Activated CD4-positive, alpha-beta T cell treated with anti-CD3 and anti-CD28 coated beads, Interleukin-10, Interleukin-2, amounts not matched to agents 100 ng/mL and 50 ng/mL, durations not matched to agents 16 hours and 8 hours (primary cell): ENCODE measurements at regions not wholly inside any gene's neighbourhood (a gene's known extent, or its start where the extent isn't known, plus 50 kb on each side); places are given as distances from the start of the nearest gene placed in this dataset.

Experiments
- DNase-seq: peaks from one replicate; pipeline ENCODE4 v3.0.0-alpha.2; 2020

DNA sequence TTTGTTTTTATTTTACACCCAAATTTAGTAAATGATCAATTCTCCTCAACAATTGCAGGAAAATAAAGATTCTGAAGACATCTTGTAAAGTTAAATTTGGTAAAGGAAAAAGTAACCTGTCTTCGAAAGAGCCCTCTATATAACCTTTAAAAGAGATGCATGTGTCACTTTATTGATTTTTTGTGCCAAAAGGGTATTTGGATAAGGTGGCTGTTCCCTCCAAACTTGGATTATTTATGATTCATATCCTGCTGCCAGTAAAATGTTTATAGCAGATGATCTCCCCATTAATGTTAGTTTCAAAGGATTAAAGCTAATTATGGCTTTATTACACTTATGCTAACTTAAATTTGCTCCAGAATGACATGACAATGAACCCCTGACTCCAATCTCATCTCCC, 98.8 kb downstream of the DUSP6 start:
- DNase-seq = no peak

DNA sequence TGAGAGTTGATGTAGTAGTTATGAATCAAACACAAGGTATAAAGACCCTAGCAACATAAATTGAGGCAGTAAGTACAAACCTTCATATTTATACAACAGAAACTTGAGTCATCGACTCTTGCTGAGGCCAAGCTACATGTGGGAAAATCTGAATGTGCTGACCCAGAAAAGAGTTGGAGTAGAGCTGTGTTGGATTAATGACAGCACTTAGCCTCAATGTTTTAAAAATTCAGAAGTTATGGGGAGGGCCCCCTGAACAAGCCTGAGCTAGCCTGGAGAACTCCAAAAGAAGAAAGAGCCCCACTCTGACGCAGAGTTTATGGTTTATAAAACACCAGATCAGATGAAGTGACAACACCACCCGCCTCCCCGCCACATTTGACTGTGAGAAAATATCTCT, 100.0 kb downstream of the DUSP6 start:
- DNase-seq = no peak

DNA sequence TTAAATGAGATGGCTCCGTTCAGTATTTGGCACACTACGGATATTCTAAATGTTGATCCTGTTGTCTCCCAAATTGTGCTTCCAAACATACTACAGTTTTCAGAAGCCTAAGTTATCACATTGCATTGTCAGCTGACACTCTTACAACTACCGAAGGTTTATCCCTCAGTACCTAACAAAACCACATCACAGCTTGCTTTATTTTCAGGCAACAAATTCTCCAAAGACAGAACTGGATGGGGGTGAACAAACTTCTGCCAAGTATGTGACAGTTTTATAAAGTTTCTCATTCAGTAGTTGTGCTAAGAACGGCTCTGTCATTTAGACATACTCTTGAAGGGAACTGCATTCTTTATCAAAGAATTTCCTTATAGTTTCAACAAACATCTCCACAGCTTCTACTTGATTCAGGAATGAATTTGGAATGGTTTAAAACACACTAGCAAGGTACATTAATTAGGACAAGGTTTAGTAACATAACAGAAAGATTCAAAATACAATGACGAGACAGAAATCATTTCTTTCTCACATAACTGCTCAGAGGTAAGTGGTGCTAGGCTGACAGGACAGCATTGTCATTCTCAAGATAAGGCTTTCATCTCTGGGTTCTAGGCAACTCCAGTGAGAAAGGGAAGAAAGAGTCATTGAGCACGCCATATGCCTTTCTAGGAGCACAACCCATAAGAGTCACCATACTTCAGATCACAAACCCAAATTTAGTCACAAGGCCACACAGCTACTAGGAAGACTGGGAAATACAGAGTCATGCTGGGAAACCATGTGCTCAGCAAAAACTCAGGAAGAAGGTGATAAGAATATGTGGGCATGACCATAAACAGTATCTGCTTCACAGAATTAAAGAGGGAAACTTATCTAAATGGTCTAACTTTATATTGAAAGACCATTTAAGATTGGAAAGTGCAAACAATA, 100.7 kb downstream of the DUSP6 start:
- peak; percentile 21 for DNase-seq

DNA sequence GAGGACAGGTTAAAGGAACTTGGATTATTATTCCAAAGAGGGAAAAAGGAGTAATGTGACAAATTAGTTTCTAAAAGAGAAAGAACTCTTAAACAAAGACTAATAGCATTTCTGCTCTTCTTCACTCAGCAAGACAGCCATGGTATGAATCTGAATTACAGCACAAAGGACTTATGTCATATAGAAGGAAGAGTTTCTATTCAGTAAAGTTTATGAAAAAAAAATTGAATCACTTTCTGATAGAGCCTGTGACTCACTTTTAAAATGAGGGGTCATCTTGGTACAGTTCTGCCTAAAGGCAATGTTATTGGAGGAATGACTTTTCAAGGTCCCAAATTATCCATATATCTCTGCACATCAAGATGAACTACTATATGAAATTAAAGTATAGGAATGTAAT, 101.7 kb downstream of the DUSP6 start:
- DNase-seq = no peak

DNA sequence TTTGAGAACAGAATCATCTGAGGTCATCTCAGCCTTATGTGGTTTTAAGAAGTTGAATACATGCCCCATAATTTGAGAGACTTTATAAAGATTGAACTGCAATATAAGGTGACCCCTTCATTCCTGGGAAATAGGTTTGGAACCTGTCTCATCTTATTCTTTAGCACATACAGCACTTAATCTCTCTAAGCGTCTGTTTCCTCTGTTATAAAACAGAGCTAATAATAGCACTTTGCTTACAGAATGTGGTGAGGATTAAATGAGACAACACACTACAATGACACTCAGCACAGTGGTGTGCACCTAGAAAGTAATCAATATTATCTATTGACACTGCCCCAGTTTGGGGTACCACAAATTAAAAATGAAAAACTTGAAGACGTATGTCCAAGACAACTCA, 102.1 kb downstream of the DUSP6 start:
- no peak for DNase-seq

DNA sequence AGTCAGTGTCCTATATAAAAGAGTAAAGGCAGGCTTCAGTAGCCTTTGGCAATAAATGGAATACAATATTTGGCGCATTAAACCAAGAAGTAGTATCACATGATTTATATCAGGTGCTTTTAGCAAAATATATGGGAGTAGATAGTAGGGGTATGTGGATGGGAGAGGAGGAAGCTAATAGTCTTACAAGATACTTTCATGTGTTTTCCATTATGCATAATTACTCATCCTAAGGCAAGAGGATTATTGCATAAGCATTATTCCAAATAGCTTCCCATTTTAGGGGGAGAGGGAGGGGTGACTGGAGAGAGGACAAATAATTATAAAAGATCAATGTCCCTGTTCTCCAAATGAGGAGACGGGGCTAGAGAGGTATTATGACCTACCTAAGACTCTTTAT, 104.3 kb downstream of the DUSP6 start:
- DNase-seq = no peak

DNA sequence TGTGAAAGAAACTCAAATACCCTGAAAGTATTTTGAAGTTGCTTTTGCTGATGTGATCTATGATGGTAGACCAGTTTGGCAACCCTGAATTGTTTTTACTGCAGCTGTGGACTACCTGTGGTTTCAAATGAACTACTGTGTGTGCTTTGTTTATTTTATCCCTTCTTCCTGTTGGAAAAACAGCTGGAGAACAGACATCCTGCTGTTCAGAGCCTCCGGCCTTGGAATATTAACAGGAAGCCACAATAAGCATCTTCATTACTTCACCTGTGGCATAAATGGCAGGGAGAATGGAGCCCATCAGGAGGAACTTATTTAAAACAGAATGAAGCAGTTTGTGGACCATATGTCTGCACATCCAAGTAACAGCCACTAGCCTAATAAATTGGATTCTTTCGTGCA, 104.8 kb downstream of the DUSP6 start:
- DNase-seq = no peak

DNA sequence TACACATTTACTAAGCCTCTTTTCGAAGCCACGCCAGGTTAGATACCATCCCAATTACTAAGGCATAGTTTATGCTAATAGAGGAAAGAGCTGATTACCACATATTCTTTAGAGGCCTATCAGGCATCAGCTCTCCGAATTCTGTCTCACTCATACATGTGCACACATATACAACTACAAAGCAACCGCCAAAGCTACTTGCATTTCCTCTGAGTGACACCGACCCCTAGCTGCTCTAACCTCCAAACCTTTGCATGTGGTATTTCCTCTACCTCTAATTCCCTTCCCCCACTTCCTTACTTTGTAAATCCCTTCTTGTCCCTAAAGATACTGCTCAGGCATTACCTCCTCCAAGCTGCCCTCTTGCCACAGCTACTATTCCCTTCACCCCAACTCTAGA, 107.2 kb downstream of the DUSP6 start:
- peak; percentile 74 for DNase-seq

DNA sequence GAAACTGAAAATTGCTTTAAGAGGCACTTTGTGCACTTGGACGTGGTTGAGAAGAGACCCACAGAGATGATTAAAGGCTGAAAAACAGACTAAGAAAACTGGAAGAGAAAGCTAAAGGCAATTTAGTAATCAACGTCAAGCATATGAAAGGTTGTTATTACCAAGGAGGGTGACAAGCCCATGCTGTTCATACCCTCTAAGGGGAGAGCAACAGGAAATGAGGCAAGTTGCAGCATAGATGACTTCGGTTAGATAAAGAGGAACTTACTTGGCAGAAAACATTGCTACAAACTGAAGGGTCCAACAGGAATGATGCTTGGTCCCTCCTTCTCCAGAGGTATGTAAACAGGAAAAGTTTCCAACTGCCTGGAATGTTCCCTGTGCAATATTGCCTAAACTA, 107.8 kb downstream of the DUSP6 start:
- DNase-seq = peak; percentile 80

DNA sequence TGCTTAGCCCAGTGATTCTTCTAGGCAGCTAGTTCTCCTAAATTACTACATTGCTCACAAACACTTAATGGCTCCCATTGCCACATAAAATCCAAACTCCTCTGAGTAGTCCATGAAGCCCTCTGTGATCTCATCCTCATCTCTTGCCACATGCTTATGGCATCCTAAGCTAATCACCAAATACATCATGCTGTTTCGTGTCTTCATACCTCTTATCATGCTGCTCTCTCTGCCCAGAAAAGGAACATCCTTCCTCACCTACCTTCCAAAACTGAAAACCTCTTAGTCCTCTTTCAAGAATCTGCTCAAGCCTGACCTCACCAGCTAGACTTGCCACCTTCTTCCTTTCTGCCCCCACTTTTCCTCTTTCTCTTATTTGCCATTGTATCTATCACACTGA, 108.5 kb downstream of the DUSP6 start:
- peak; percentile 43 for DNase-seq

DNA sequence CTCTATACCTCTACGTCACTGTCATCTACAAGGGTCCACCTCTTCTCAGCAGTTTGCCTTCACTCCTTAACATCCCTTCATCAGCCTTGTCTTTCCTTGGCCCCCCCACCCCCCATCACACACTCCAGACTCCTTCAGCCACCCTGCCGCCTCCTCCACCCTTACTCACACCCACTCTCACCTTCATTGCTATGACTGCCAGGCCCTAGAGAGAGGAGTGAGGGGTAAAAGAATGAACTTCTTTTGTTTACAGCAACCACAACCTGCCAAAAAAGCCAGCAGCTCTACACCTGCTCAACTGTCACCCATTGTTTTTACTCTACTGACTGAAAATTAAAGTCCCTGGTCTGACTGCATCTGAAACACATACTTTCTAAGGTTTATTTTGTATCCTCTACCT, 112.8 kb downstream of the DUSP6 start:
- no peak for DNase-seq

DNA sequence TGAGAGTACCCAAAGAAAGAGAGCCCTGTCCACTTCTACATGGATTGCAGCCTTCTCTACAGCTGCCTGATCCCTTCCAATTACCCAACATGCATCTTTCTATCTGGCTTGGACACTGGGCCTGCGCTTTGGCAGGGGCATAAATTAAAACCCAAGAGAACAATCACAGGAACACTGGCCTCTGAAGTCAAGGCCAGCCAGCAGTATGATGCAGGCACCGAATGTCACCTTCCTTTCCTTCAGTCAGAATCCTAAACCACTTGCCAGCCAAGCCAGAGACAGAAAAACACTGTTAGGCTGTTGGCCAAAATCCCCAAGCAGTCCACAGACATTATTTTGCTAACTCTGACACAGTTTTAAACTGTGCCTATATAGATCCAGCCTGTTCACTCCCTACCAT, 113.7 kb downstream of the DUSP6 start:
- no peak for DNase-seq

DNA sequence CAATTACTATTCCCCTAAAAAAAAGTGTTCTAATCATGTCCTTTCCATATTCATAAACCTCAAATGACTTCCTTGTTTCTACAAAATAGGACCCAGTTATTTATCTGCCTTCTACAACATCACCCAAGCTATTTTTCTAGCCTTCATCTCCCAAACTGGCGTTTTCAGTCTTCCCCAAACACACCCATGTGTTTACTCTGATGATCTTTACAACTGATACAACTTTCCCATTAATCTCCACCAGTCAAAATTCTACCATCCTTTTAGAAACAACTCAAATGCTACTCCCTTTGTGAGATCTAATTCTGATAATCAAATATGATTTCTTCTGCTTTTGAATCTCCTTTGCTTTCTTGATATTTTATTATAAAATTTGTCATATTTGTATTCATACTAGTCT, 114.5 kb downstream of the DUSP6 start:
- DNase-seq = no peak

DNA sequence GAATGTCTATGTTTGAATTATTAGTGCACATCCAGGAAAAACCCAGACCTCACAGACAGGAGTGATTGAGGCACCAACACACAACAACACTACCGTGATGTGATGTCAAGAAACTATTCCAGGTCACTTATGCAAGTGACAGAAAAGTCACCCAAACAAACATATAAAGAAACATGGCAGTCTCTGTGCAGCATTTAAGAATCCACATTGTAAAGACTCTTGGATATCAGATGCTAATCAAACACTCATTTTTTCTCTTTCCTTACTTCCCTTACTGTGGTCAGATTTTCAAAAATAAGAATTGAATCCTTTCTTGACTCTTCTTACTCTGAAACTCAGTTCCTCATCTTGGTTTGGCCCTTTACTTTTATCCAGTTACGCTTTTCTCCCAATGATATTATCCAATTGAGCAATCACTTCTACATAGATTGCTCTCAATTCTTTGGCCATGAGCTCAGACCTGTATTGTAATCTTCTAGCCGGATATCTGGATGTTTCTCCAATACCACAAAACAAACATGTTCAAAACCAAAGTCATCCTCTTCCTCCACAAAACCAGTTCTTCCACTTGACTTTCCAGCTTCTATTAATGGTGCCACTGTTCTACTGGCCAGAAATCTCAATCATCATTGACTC, 115.4 kb downstream of the DUSP6 start:
- DNase-seq = no peak

DNA sequence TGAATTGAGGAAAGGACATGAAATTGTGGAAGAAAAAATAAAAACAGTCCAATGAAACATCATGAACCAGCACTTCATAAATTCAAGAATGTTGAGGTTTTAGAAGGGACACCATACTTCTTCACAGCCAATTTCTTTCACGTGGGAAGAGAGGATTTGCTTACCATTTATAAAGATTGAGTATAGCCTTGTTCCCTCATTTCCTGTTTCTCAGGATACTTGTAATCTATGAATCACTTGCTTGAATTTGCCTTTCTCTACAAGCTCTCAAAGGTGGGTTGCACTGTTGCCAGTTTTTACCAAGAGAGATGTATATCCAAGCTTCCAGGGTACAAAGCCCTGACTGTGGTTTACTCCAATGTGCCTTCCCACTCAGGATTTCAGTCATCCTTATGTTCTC, 116.1 kb downstream of the DUSP6 start:
- DNase-seq = no peak

DNA sequence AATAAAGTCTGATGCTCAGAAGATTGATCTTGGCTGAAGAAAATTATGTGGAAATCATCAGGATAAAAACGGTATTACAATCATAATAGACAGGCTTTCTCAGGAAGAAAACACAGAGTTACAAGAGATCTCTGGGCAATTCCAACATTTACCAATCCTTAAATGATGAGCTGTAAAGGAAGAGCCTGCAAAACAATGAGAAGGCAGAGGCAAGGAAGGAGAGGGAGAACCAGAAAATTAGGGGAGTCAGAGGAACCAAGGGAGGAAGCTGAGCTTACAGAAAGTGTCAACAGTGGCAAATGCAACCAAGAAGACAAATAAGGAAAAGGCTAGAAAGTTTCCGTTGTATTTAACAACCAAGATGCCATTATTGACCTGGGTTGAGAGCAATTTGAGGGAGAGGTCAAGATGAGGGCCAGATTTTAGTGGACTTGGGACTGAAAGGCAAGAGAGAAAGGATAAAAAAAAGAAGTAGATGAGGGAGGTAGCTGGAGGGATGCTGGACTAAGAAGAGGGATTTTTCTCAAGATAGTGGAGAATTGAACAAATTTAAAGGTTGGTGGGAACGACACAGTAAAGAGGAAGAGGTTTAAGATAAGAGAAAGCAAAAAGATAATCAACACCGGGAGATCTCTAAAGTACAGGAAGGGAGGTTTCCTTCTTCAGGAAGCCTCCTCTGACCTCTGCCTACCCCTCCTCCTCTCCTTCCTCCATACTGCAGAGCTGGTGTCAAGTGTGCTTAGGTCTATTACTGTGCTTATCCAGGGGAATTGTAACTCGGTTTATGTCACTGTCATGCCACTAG, 116.9 kb downstream of the DUSP6 start:
- DNase-seq = no peak

DNA sequence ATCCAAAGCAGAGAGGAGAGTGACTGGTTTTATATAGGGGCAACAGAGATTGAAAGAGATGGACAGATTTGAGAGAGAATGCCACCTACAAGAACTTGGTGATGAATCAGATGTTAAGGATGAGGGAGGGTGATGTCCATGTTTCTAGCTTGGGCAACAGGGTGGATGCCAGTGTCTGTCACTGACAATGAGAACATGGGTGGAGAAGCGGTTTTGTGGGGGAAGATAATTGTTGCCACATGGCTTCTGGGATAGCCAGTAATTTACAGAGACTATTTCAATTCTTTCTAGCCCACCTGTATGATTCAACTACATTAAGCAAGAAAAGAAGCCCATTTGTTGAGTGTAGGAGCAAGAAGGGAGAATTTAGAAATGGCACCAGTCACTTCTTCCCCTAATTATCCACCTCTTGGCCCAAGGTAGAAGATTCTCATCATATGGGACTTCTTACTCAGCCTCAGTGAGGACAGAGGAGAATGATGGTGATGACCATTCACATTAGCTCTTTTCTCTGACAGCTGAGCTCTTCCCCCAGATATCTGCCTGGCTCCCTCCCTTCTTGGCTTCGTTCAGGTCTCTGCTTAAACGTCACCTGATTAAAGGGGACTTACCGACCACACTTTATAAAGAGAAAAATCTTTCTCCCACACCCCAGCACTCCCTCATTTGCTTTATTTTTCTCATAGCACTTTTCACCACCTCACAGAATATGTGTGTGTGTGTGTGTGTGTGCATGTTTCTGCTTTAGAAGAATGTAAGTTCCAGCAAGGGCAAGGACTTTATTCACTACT, 117.8 kb downstream of the DUSP6 start:
- DNase-seq = no peak

DNA sequence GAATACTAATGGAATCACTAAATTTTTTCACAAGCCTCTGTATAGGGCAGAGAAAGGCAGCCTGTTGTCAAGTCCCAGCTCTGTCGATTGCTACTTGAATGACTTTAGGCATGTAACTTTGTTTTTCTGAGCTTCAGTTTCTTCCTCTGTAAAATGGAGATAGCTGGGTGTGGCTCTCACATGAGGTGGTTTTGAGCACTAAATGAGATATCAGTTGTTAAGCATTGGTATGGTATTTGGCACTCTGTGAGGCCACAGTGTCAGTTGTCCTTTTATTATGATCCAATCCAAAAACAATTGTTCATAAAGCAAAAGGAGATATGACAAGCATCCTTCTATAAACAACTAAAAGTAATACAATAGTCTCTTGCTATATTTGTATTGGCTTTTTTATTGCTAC, 120.6 kb downstream of the DUSP6 start:
- no peak for DNase-seq

DNA sequence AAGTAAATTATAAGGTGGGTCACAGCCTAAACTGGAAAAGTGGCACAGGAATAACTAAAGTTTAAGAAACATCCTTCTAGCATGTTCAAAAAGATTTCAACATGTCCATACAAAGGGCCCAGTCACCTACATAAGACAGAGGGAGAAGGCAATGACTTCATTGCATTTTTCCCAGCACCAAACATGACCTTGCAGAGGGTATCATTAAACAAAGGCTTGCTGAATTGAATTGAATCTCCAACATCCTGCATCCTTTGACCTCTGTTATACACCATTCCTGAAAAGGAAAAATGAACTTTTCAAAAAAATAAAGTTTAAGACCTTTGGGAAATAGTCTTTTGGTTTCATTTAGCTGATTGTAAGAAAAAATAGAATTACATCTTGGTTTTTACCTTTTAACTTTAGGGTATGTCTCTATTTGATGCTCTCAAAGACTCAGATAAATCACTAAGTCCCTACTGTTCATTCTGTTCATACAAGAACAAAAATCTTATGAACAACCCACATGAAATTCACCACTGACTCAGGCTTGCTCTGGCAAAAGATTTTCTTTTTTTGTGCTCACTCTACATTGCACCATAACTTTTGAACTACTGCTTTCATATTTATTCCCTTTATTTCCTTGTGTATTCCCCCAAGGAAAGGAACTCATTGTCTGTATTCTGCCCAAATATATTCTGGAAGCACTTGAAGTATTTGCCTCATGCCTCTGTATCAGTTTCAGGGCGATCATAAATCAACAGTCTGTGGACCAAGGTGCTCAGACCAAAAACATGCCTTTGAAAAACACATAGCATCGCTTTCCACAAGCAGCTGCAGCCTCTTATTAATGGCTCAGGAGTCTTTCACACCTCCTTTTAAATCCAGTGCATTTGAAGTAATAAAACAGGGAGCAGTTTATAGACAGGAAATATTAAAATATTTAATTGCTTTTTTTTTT, 121.7 kb downstream of the DUSP6 start:
- no peak for DNase-seq

DNA sequence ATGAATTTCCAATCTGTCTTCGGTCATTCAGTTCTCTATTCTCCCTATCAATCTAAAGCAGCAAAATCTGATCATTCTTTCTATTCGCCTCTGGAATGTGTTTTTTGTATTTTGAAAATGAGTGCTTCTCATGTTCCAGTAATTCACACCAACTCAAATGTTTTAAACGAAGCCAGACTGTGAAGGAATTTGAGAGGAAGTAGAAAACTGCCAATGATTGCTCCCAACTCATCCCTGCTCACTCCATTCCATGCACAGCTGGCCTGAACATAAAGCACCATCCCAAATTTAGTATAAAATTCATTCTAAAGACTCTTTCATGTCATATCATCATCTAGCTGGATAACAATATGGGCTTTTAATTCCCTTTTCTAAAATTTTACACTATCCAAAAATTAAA, 123.8 kb downstream of the DUSP6 start:
- no peak for DNase-seq

DNA sequence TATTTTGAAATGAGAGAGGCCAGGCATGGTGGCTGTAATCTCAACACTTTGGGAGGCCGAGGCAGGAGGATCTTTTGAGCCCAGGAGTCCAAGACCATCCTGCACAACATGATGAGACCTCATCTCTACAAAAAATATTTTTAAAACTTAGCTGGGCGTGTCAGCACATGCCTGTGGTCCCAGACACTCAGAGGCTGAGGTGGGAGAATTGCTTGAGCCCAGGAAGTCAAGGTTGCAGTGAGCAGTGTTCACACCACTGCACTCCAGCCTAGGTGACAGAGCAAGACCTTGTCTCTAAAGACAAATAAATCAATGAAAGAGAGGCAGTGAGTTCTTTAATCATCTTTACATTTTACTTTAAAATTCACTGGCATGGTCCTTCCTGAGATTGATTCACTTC, 124.5 kb downstream of the DUSP6 start:
- DNase-seq = no peak
